ENCODE measurements at regions not wholly inside any gene's neighbourhood (a gene's known extent, or its start where the extent isn't known, plus 50 kb on each side); places are given as distances from the start of the nearest gene placed in this dataset.

DNA sequence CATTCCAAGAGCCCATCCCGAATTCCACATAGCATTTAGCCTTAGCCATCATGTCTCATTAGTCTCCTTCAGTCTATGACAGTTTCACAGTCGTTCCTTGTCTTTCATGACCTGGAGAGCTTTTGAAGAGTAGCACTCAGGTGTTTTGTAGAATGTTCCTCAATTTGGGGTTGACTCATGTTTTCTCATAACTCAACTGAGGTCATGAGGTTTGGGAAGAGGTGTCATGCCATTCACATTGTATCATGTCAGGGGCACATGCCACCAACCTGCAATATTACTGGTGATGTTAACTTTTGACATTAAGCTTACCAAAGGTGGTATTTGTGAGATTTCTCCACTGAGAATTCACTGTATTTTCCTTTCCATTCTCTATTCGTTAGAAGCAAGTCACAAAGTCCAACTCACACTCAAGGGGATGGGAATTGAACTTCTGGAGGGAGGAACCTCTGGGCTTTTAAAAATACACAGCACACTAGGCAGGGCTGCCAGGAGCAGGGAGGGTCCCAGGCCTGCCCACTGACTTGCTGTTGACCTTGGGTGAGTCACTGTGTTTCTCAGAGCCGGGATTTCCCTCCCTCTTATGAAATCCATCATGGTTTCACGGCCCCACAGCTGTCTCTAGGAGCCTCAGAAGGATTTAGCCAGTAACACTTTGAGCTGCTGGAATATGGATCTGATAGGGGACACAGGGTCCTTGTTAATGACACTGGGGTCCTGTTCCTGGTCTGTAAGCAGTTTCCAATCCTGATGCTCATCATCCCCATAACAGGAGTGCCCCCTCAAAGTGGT is 74.4 kb upstream of the TCF7L2 start:
- TF ChIP-seq, protein P1, sequence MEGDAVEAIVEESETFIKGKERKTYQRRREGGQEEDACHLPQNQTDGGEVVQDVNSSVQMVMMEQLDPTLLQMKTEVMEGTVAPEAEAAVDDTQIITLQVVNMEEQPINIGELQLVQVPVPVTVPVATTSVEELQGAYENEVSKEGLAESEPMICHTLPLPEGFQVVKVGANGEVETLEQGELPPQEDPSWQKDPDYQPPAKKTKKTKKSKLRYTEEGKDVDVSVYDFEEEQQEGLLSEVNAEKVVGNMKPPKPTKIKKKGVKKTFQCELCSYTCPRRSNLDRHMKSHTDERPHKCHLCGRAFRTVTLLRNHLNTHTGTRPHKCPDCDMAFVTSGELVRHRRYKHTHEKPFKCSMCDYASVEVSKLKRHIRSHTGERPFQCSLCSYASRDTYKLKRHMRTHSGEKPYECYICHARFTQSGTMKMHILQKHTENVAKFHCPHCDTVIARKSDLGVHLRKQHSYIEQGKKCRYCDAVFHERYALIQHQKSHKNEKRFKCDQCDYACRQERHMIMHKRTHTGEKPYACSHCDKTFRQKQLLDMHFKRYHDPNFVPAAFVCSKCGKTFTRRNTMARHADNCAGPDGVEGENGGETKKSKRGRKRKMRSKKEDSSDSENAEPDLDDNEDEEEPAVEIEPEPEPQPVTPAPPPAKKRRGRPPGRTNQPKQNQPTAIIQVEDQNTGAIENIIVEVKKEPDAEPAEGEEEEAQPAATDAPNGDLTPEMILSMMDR (IDR thresholded peaks at IDR 0.05 in 2 of 3, conservative IDR thresholded peaks at IDR 0.05 in 1 of 3; ENCODE audit: insufficient read depth in 2 of 3, low read depth in 1 of 3, low read length in 3 of 3) = no peak
- TF ChIP-seq TCF3 (CRISPR knock-in tag; IDR thresholded peaks at IDR 0.05) (no peak), NFRKB (IDR thresholded peaks at IDR 0.05; ENCODE audit: low read depth) (no peak), POLR2A (conservative IDR thresholded peaks at IDR 0.05) (no peak), POLR2G (IDR thresholded peaks at IDR 0.05; ENCODE audit: low read depth, low read length) (no peak), RUNX1 (IDR thresholded peaks at IDR 0.05; ENCODE audit: low read depth) (no peak), MYC (IDR thresholded peaks at IDR 0.05; ENCODE audit: low read depth, low read length) (no peak), MYC (CRISPR knock-in tag; IDR thresholded peaks at IDR 0.05; ENCODE audit: borderline replicate concordance, low read depth) (no peak), SMARCE1 (IDR thresholded peaks at IDR 0.05) (no peak), SMARCC2 (IDR thresholded peaks at IDR 0.05; ENCODE audit: low read depth) (no peak), NR1H2 (CRISPR knock-in tag; IDR thresholded peaks at IDR 0.05) (no peak), JUN (IDR thresholded peaks at IDR 0.05; ENCODE audit: borderline replicate concordance, low read depth, low read length) (no peak), JUN (CRISPR knock-in tag; IDR thresholded peaks at IDR 0.05; ENCODE audit: borderline replicate concordance) (no peak), ZFP30 (CRISPR knock-in tag; IDR thresholded peaks at IDR 0.05; ENCODE audit: borderline replicate concordance) (no peak)
- TF ChIP-seq, protein P2, sequence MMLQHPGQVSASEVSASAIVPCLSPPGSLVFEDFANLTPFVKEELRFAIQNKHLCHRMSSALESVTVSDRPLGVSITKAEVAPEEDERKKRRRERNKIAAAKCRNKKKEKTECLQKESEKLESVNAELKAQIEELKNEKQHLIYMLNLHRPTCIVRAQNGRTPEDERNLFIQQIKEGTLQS (IDR thresholded peaks at IDR 0.05) = no peak
- TF ChIP-seq, protein P2 (CRISPR knock-in tag; conservative IDR thresholded peaks at IDR 0.05) = no peak

Data from K562 (cell line).